GM06990 (cell line): ENCODE measurements at regions not wholly inside any gene's neighbourhood (a gene's known extent, or its start where the extent isn't known, plus 50 kb on each side); places are given as distances from the start of the nearest gene placed in this dataset.

ENCODE experiments used
- DNase-seq: peaks from one replicate; pipeline ENCODE4 v3.0.0-alpha.2; 2011; ENCODE audit not compliant: insufficient read length; ENCODE audit errors: extremely low read depth
- H3K27me3 ChIP-seq: replicated peaks from 2 replicates; pipeline ENCODE4 v1.6.0; 2011; ENCODE audit warnings: low read length; ENCODE audit not compliant: control insufficient read depth, insufficient read depth
- H3K36me3 ChIP-seq: 2 replicates; pipeline ENCODE4 v1.5.1; 2011; ENCODE audit warnings: low read length; ENCODE audit not compliant: control insufficient read depth, insufficient read depth
- H3K4me3 ChIP-seq: replicated peaks from 2 replicates; pipeline ENCODE4 v1.5.1; 2011; ENCODE audit warnings: low read depth, mild to moderate bottlenecking, control low read depth, low read length
- CTCF ChIP-seq: IDR thresholded peaks from 2 replicates; pipeline ENCODE4 v1.5.1; 2011; ENCODE audit warnings: low read length, control low read depth, mild to moderate bottlenecking, inconsistent platforms; ENCODE audit not compliant: insufficient read depth, poor library complexity, severe bottlenecking

- no peak for TF ChIP-seq CTCF
- Histone ChIP-seq H3K4me3 (no peak overlapping the region), H3K36me3 (no peaks in the 10 kb centered on the region), H3K27me3 (no peaks in the 10 kb centered on the region; the same call in 1 of the 2 replicates)
- no peak for DNase-seq
These were observed 281.6 kb downstream of the MBNL1 start for GRCh38 chr3:152550284-152550683.

DNA sequence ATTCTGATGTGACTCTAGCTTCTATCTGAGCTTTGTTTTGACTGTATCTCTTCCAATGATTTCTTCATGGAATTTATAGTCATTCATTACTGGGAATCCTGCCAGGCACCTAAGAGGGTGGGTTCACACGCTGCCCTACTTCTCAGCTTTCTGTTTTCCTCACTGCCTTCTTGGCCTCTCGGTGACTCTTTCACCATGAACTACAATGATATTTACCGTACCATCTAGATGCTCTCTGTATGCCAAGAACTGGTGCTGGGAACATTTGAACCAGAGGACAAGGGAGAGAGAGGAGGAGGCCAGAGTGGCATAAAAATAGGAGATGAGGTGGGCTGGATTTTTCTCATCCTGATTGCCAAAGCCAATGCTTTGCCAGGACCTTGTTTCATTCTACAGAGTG, 280.0 kb upstream of the P2RY1 start:
- no peak for DNase-seq
- H3K27me3 ChIP-seq: no peaks in the 10 kb centered on the region; the same call in 1 of the 2 replicates
- H3K36me3 ChIP-seq: no peaks in the 10 kb centered on the region
- no peak for TF ChIP-seq CTCF
- no peak overlapping the region for H3K4me3 ChIP-seq

DNA sequence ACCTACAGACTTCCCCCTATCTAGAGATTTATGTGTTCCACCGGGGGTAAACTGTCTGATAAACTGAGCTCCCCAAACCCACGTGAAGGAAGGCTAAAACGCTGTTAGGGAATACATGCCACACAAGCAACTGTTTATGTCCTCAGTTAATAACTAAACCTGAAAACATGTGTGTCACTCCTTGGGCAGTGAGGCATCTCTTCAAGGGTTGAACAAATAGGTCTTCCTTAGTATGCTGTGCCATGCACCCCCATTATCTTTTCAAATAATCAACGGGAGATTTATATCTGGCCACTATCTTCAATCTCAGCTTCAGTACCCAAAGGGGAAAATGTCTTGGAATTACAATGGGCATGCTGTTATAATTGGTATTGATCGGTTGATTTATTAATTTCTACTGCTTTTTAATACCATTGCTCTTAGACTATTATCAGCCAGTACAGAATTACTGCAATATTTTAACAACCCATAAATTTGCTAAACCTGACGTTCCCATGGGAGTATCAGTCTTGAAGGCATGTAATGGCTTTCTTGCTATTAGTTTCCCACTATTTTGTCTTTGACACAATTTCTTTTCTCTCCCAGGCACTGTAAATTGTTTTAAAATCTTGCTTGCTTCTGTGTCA, 279.2 kb upstream of the P2RY1 start:
- no peak for DNase-seq
- no peak for TF ChIP-seq CTCF
- Histone ChIP-seq H3K27me3 (no peaks in the 10 kb centered on the region; the same call in 1 of the 2 replicates), H3K4me3 (no peak overlapping the region), H3K36me3 (no peaks in the 10 kb centered on the region)

DNA sequence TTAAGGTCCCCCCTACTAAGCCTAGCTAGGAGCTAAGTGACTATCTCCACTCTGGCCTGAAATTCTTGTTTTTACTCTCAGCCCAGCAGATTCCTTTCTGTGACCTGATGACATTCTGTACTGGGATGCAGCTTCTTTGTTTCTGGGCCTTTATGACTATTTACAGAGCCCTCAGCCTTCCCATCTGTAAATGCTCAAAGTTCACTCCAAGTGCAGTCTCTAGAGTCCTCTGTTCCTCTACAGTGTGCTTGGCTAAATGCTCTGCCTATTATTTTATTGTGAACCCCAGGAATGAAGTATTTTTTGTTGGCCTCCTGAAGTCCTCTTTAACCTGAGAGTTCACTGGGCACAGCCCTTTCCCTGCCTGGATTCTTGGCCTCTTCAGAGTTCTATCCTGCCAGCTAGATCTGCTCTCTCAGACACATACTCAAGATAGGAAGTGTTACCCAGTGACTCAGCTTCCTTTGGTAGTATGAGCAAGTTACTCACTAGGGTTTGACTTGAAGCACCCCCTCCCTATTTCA, 278.1 kb upstream of the P2RY1 start:
- no peak overlapping the region for H3K4me3 ChIP-seq
- no peak for TF ChIP-seq CTCF
- no peaks in the 10 kb centered on the region; the same call in 1 of the 2 replicates for H3K27me3 ChIP-seq
- DNase-seq: no peak
- no peaks in the 10 kb centered on the region for H3K36me3 ChIP-seq

DNA sequence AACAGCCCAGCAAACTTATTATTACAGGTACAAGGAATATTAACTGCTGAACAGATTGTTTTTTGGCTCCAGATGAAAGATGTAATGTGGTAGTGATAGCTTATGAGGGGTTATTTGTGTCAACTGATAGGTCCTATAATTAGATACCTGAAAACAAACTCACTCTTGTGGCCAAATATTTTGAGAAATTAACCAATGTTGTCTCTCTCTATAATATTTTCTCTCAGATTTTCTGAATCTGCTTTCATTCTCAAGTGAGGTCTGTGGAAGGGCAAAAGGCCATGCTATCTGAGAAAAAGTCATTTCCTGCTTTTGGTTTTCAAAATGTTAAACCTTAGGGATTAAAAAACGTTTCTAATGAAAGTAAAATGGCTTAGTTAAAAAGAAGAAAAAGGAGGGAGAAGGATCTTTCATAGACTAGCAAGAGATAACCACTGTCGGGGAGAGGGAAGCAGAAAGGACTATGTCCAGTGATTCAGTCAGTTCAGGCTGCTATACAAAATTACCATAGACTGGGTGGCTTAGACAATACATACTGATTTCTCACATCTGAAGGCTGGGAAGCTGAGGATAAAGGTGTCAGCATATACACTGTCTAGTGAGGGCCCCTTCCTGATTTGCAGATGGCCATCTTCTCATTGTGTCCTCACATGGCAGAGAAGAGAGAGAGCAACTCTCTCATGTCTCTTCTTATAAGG, 277.5 kb upstream of the P2RY1 start:
- H3K27me3 ChIP-seq: no peaks in the 10 kb centered on the region; the same call in 1 of the 2 replicates
- peak; percentile 17 for DNase-seq
- no peak overlapping the region for H3K4me3 ChIP-seq
- no peak for TF ChIP-seq CTCF
- H3K36me3 ChIP-seq: no peaks in the 10 kb centered on the region
